ENCODE measurements at regions not wholly inside any gene's neighbourhood (a gene's known extent, or its start where the extent isn't known, plus 50 kb on each side); places are given as distances from the start of the nearest gene placed in this dataset.

GRCh38 chr14:71248194-71248593 is 340.9 kb downstream of the PCNX1 start:
- Mint-ChIP-seq H3K27ac (no peak overlapping the region), H3K4me3 (no peak overlapping the region), H3K4me1 (peaks cover 5% of the 10 kb centered on the region in 2 experiments; a peak in 2 of 4 replicates), H3K36me3 (ENCODE audit: insufficient read depth in 1 of 3, low read depth in 3 of 3) (peaks cover 0 to 8% (median 0%) of the 10 kb centered on the region in 3 experiments; a peak in 2 of 7 replicates), H3K9me3 (peaks cover 7 to 9% of the 10 kb centered on the region in 2 experiments; a peak in 4 of 5 replicates), H3K27me3 (ENCODE audit: low read depth) (no peaks in the 10 kb centered on the region; the same call in 1 of the 2 replicates)
- Histone ChIP-seq H2AFZ (ENCODE audit: low read length) (no peak overlapping the region), H3K79me2 (ENCODE audit: insufficient read depth, low read length) (no peaks in the 10 kb centered on the region), H2AK5ac (ENCODE audit: insufficient read length, low read length) (no peak overlapping the region), H4K8ac (replicated peaks; ENCODE audit: insufficient read length, low read depth, low read length) (no peak overlapping the region), H2BK12ac (ENCODE audit: insufficient read length, low read depth, low read length) (no peak overlapping the region), H4K20me1 (ENCODE audit: control insufficient read depth, insufficient read depth, insufficient read length) (no peaks in the 10 kb centered on the region), H3K4me2 (ENCODE audit: insufficient read depth, insufficient read length, low read length) (no peak overlapping the region), H3K23me2 (ENCODE audit: insufficient read length, low read depth, low read length, poor library complexity, severe bottlenecking) (no peaks in the 10 kb centered on the region), H4K91ac (ENCODE audit: insufficient read length, low read depth, low read length) (no peak overlapping the region), H3K9me3 (ENCODE audit: control insufficient read depth, low read depth, low read length) (no peaks in the 10 kb centered on the region), H3K27ac (ENCODE audit: insufficient read length, low read depth, low read length) (no peak overlapping the region), H2BK5ac (ENCODE audit: insufficient read length, low read length) (no peak overlapping the region), H3K27me3 (ENCODE audit: insufficient read depth, low read length) (no peaks in the 10 kb centered on the region), H2BK20ac (ENCODE audit: low read depth, low read length, poor library complexity, severe bottlenecking) (no peak overlapping the region), H3K79me1 (ENCODE audit: insufficient read depth, low read depth, low read length, poor library complexity, severe bottlenecking) (no peaks in the 10 kb centered on the region), H4K5ac (ENCODE audit: insufficient read length, low read depth, low read length) (no peak overlapping the region), H3K14ac (ENCODE audit: insufficient read depth, low read length) (no peak overlapping the region), H3K56ac (ENCODE audit: insufficient read length, low read depth, low read length) (no peak overlapping the region), H2BK15ac (ENCODE audit: low read depth, low read length) (no peak overlapping the region), H3K18ac (ENCODE audit: insufficient read length, low read depth, low read length) (no peak overlapping the region), H3K9ac (ENCODE audit: extremely low read depth, insufficient read length, low read length) (no peak overlapping the region), H3T11ph (ENCODE audit: low read length) (no peak overlapping the region), H2BK120ac (ENCODE audit: low read depth, low read length, poor library complexity, severe bottlenecking) (no peak overlapping the region), H3K4ac (ENCODE audit: low read depth, low read length) (no peak overlapping the region), H3K23ac (ENCODE audit: insufficient read length, low read depth, low read length) (no peak overlapping the region), H3K4me1 (ENCODE audit: insufficient read depth, low read length) (no peaks in the 10 kb centered on the region)
- no CpG with 5 or more reads among the region's 3 CpGs for WGBS (ENCODE audit: extremely low coverage, insufficient read length, low lambda C conversion rate)
- TF ChIP-seq, protein P1, sequence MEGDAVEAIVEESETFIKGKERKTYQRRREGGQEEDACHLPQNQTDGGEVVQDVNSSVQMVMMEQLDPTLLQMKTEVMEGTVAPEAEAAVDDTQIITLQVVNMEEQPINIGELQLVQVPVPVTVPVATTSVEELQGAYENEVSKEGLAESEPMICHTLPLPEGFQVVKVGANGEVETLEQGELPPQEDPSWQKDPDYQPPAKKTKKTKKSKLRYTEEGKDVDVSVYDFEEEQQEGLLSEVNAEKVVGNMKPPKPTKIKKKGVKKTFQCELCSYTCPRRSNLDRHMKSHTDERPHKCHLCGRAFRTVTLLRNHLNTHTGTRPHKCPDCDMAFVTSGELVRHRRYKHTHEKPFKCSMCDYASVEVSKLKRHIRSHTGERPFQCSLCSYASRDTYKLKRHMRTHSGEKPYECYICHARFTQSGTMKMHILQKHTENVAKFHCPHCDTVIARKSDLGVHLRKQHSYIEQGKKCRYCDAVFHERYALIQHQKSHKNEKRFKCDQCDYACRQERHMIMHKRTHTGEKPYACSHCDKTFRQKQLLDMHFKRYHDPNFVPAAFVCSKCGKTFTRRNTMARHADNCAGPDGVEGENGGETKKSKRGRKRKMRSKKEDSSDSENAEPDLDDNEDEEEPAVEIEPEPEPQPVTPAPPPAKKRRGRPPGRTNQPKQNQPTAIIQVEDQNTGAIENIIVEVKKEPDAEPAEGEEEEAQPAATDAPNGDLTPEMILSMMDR (conservative IDR thresholded peaks at IDR 0.05) = no peak
- DNase-seq = no peak
